Stimulated activated effector memory CD8-positive, alpha-beta T cell treated with anti-CD3 and anti-CD28 coated beads, Interleukin-12 subunit alpha, Interleukin-12 subunit beta, amount 100 ng/mL, for 72 hours (primary cell): ENCODE measurements at regions not wholly inside any gene's neighbourhood (a gene's known extent, or its start where the extent isn't known, plus 50 kb on each side); places are given as distances from the start of the nearest gene placed in this dataset.

ENCODE experiments used
- ATAC-seq: fragments of 150-1000 bp; cut with Tn5 transposase; 2 replicates; pipeline ENCODE4 v1.10.0; 2021
- DNase-seq, 2 donors: peaks; one replicate each; pipeline ENCODE4 v3.0.0; 2021 to 2022; ENCODE audit warnings: low spot score in 2 of 2
- H3K27ac Mint-ChIP-seq: one replicate; pipeline ENCODE4 v1.8.0; 2022; ENCODE audit warnings: mild to moderate bottlenecking, mixed read lengths
- H3K36me3 Mint-ChIP-seq: one replicate; pipeline ENCODE4 v1.8.0; 2022; ENCODE audit warnings: mild to moderate bottlenecking, mixed read lengths
- H3K4me1 Mint-ChIP-seq: one replicate; pipeline ENCODE4 v1.8.0; 2022; ENCODE audit warnings: mixed read lengths
- H3K4me3 Mint-ChIP-seq: one replicate; pipeline ENCODE4 v1.8.0; 2022; ENCODE audit warnings: mild to moderate bottlenecking, mixed read lengths
- H3K9me3 Mint-ChIP-seq: one replicate; pipeline ENCODE4 v1.8.0; 2022; ENCODE audit warnings: mixed read lengths

GRCh38 chr17:45679426-45679825, 104.7 kb upstream of the CRHR1 start:
- Mint-ChIP-seq H3K4me1 (no peaks in the 10 kb centered on the region), H3K9me3 (no peaks in the 10 kb centered on the region), H3K36me3 (no peaks in the 10 kb centered on the region), H3K27ac (no peak overlapping the region), H3K4me3 (no peak overlapping the region)
- DNase-seq (no peak), ATAC-seq (no peak)

DNA sequence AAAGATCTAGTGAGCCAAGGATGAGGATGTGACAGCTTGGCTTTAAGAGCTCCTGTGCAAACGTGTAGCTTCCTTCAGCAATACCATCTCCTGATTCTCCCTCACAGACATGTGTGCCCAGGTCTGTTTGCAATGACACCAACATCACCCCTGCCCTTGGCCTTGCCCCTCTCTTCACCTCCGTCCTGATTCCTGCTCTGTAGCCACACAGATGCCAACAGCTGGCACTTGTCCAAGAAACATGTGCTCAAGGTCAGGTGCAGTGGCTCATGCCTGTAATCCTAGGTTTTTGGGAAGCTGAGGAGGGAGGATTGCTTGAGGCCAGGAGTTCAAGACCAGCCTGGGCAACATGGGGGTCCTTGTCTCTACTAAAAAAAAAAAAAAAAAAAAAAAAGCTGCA, 103.8 kb upstream of the CRHR1 start:
- Mint-ChIP-seq H3K9me3 (no peaks in the 10 kb centered on the region), H3K4me3 (no peak overlapping the region), H3K4me1 (no peaks in the 10 kb centered on the region), H3K36me3 (no peaks in the 10 kb centered on the region), H3K27ac (no peak overlapping the region)
- DNase-seq (no peak), ATAC-seq (no peak)

DNA sequence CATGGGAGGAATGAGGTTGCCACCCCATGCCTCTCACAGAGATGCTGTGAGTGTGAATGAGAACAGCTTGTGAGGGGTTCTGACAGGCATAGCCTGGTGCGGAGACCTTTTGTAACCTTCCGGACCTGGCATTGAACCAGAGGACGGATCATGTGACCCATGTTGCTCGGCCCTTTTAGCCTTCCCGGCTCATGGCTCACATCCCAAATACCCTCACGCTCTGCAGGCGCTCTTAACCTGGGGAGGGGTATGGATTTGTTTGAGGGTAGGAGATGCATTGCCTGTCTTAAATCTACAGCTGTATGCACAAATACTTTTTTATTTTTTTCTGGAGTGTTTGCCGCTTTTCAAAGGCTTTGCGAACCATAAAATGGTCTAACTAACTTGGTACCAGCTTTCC, 102.4 kb upstream of the CRHR1 start:
- Mint-ChIP-seq H3K36me3 (no peaks in the 10 kb centered on the region), H3K4me3 (no peak overlapping the region), H3K9me3 (no peaks in the 10 kb centered on the region), H3K4me1 (no peaks in the 10 kb centered on the region), H3K27ac (no peak overlapping the region)
- DNase-seq (no peak), ATAC-seq (no peak)

GRCh38 chr17:45686250-45686649, 97.9 kb upstream of the CRHR1 start:
- ATAC-seq, result no peak
- Mint-ChIP-seq H3K27ac (no peak overlapping the region), H3K9me3 (no peaks in the 10 kb centered on the region), H3K4me3 (no peak overlapping the region), H3K4me1 (no peaks in the 10 kb centered on the region), H3K36me3 (no peaks in the 10 kb centered on the region)
- no peak for DNase-seq

- Mint-ChIP-seq H3K36me3 (no peaks in the 10 kb centered on the region), H3K9me3 (no peaks in the 10 kb centered on the region), H3K4me1 (no peaks in the 10 kb centered on the region), H3K4me3 (no peak overlapping the region), H3K27ac (no peak overlapping the region)
- DNase-seq (no peak), ATAC-seq (no peak)
Observed at GRCh38 chr17:45687594-45687993, 96.5 kb upstream of the CRHR1 start.

GRCh38 chr17:45688353-45688752, 95.8 kb upstream of the CRHR1 start:
- DNase-seq, result no peak
- ATAC-seq, result no peak
- H3K4me3 Mint-ChIP-seq, result no peak overlapping the region
- no peaks in the 10 kb centered on the region for H3K4me1 Mint-ChIP-seq
- no peaks in the 10 kb centered on the region for H3K36me3 Mint-ChIP-seq
- H3K27ac Mint-ChIP-seq, result no peak overlapping the region
- H3K9me3 Mint-ChIP-seq, result no peaks in the 10 kb centered on the region

GRCh38 chr17:45688820-45689219, 95.3 kb upstream of the CRHR1 start:
- no peaks in the 10 kb centered on the region for H3K4me1 Mint-ChIP-seq
- ATAC-seq (no peak), DNase-seq (no peak)
- H3K36me3 Mint-ChIP-seq, result no peaks in the 10 kb centered on the region
- no peaks in the 10 kb centered on the region for H3K9me3 Mint-ChIP-seq
- no peak overlapping the region for H3K4me3 Mint-ChIP-seq
- H3K27ac Mint-ChIP-seq, result no peak overlapping the region

DNA sequence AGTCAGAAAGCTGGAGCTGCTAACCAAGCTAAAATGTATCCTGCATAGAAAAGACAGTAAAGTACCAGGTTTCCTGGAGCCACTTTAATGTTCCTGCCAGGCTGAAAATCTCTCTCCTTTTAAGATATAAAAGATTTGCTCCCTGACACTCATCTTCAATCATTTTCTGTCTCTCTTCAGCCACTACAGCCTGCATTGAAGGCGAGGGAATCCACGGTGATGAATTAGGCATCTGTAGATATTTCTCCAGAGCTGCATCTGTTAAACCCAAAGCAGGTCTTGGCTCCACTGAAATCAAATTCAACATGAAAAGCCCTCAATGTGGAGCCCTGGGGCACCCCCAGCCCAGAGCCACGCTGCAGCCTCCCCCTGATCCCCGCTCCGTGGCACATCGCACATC, 94.7 kb upstream of the CRHR1 start:
- Mint-ChIP-seq H3K4me3 (no peak overlapping the region), H3K36me3 (no peaks in the 10 kb centered on the region), H3K4me1 (no peaks in the 10 kb centered on the region), H3K27ac (no peak overlapping the region), H3K9me3 (no peaks in the 10 kb centered on the region)
- ATAC-seq, result no peak
- no peak for DNase-seq

- H3K4me3 Mint-ChIP-seq, result no peak overlapping the region
- H3K4me1 Mint-ChIP-seq, result no peaks in the 10 kb centered on the region
- no peak for DNase-seq
- no peak overlapping the region for H3K27ac Mint-ChIP-seq
- H3K36me3 Mint-ChIP-seq, result no peaks in the 10 kb centered on the region
- ATAC-seq, result no peak
- H3K9me3 Mint-ChIP-seq, result no peaks in the 10 kb centered on the region
Observed at GRCh38 chr17:45690625-45691275, 93.4 kb upstream of the CRHR1 start.

DNA sequence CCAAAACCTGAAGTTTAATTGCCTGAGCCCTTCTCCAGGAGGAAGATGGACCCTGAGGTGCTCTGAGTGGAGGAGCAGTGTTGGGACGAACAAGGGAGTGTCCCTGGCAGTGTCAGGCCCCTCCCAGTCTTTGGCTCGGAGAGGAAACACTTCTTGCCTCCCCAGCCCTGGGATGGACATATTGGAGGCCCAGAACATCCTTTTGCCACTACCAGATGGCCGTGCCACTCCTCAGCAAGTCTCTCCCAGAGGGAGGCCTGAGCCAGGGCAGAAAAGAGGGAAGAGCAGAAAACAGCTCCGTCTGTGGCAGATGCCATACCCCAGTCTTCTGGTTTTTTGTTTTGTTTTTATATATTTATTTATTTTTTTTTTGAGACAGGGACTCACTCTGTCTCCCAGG, 91.5 kb upstream of the CRHR1 start:
- no peaks in the 10 kb centered on the region for H3K9me3 Mint-ChIP-seq
- DNase-seq (no peak), ATAC-seq (no peak)
- H3K4me1 Mint-ChIP-seq, result no peaks in the 10 kb centered on the region
- H3K36me3 Mint-ChIP-seq, result no peaks in the 10 kb centered on the region
- H3K4me3 Mint-ChIP-seq, result no peak overlapping the region
- H3K27ac Mint-ChIP-seq, result no peak overlapping the region

DNA sequence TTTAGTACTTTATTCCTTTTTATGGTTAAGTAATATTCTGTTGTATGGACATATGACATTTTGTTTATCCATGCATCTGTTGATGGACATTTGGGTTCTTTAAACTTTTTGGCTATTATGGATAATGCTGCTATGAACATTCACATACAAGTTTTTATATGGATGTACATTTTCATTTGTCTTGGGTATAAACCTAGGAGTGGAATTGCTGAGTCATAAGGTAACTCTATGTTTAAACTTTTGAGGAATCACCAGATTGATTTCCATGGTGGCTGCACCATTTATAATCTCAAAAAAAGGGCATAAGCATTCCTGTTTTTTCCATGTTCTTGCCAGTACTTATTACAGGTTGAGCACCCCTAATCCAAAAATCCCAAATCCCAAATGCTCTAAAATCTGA, 90.3 kb upstream of the CRHR1 start:
- H3K36me3 Mint-ChIP-seq, result no peaks in the 10 kb centered on the region
- H3K4me3 Mint-ChIP-seq, result no peak overlapping the region
- DNase-seq, result no peak
- no peaks in the 10 kb centered on the region for H3K4me1 Mint-ChIP-seq
- H3K27ac Mint-ChIP-seq, result no peak overlapping the region
- no peaks in the 10 kb centered on the region for H3K9me3 Mint-ChIP-seq
- no peak for ATAC-seq

DNA sequence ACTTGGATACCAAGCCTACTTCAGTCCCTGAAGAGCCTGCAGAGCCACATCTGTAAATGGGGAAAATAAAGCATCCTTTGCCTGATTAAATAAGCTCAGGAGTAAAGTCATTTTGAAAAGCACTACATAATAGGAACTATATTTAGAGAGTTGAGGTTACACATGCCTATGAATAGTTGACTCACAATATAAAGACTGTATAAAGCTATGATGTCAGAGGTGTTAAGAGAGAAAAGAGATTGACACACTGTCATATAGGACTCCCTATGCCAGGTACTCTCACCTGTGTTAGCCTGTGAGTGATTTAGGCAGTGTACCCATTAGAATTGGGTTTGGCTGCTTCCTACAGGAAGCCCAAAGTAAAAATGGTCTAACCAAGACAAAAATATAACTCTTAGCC, 87.7 kb upstream of the CRHR1 start:
- no peaks in the 10 kb centered on the region for H3K9me3 Mint-ChIP-seq
- DNase-seq (no peak), ATAC-seq (peak; percentile 82)
- no peaks in the 10 kb centered on the region for H3K36me3 Mint-ChIP-seq
- no peak overlapping the region for H3K27ac Mint-ChIP-seq
- no peaks in the 10 kb centered on the region for H3K4me1 Mint-ChIP-seq
- H3K4me3 Mint-ChIP-seq, result no peak overlapping the region

DNA sequence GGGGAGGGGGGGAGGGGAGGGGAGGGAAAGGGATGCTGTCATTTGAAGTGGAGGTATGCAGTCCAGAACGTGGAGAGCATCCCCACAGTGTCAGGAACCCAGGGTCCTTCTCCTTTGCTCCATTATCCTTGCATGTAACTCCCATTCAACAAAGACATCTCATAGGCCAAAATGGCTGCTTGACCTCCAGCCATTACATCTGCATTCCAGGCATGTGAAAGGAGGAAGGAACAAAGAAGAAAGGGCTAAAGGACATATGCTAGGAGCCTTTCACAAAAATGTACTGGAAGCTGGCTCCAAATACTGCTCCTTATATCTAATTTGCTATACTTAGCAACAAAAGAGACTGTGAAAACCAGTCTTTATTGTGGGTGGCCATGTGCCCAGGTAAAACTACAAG, 87.0 kb upstream of the CRHR1 start:
- no peaks in the 10 kb centered on the region for H3K4me1 Mint-ChIP-seq

GRCh38 chr17:45700171-45701090, 83.7 kb upstream of the CRHR1 start:
- Mint-ChIP-seq H3K9me3 (no peaks in the 10 kb centered on the region), H3K4me3 (no peak overlapping the region), H3K27ac (no peak overlapping the region), H3K4me1 (peaks cover 11% of the 10 kb centered on the region), H3K36me3 (no peaks in the 10 kb centered on the region)
- DNase-seq (no peak), ATAC-seq (no peak)

More for the DNA sequence above, 87.0 kb upstream of the CRHR1 start:
- no peak overlapping the region for H3K4me3 Mint-ChIP-seq
- DNase-seq, result no peak
- H3K36me3 Mint-ChIP-seq, result no peaks in the 10 kb centered on the region
- no peak overlapping the region for H3K27ac Mint-ChIP-seq
- no peaks in the 10 kb centered on the region for H3K9me3 Mint-ChIP-seq
- ATAC-seq, result no peak

DNA sequence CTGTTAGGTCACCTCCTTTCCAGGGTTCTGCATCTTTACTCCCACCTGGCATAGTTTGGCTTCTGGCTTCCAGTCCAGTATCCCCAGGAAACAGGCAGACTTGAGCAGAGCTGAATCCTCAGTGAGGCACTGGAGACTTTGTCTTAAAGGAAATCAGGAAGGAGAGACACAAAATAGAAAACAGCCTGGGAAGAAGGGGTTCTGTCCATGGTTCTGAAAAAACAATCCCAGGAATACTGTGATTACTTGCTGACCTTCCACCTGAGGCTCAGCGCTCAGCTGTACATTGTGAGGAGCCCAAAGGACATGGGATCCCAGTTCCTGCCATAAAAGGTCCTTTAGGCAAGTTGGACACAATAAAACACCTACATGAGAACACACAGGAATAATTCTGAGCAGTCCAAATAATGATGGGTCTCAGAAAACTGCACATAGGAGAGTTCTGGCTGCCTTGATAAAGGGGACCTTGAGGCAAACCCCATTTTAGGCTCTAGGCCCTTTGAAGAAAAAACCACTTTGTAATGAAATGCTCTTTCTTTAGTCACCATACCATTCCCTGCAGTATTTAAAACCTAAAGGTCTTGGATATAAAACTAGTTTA, 81.4 kb upstream of the CRHR1 start:
- H3K4me3 Mint-ChIP-seq, result no peak overlapping the region
- H3K4me1 Mint-ChIP-seq, result peaks cover 16% of the 10 kb centered on the region
- no peak overlapping the region for H3K27ac Mint-ChIP-seq
- H3K9me3 Mint-ChIP-seq, result no peaks in the 10 kb centered on the region
- no peak for ATAC-seq
- DNase-seq, result no peak
- no peaks in the 10 kb centered on the region for H3K36me3 Mint-ChIP-seq

DNA sequence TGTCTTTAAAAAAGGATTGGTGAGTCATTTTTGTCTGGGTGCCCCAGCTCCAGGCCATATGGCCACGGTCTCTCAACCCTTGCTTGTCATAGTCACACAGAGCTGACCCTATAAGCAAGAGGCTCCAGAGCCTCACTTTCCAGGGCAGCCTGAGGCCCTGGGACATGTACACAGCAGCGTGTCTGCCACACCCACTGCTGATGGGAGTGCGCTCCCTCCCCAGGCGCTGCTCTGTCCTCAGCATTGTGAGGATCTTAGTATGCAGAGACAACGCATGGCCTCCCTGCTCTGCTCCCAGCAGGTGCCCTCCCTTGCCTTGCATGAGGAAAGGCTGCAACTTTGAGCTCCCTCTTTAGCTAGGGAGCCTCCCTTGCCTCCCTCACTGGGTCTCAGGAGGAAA, 80.8 kb upstream of the CRHR1 start:
- DNase-seq (no peak), ATAC-seq (no peak)
- no peak overlapping the region for H3K27ac Mint-ChIP-seq
- no peak overlapping the region for H3K4me3 Mint-ChIP-seq
- H3K9me3 Mint-ChIP-seq, result no peaks in the 10 kb centered on the region
- H3K4me1 Mint-ChIP-seq, result peaks cover 16% of the 10 kb centered on the region
- H3K36me3 Mint-ChIP-seq, result no peaks in the 10 kb centered on the region
